DMS53 treated with DMSO at 0.1 percent for 48 hours (cell line): ENCODE measurements at regions not wholly inside any gene's neighbourhood (a gene's known extent, or its start where the extent isn't known, plus 50 kb on each side); places are given as distances from the start of the nearest gene placed in this dataset.

Experiments
- DNase-seq: peaks from one replicate; lab custom pipeline; 2025; ENCODE audit not compliant: unreplicated experiment; lab: John Stamatoyannopoulos, UW

DNA sequence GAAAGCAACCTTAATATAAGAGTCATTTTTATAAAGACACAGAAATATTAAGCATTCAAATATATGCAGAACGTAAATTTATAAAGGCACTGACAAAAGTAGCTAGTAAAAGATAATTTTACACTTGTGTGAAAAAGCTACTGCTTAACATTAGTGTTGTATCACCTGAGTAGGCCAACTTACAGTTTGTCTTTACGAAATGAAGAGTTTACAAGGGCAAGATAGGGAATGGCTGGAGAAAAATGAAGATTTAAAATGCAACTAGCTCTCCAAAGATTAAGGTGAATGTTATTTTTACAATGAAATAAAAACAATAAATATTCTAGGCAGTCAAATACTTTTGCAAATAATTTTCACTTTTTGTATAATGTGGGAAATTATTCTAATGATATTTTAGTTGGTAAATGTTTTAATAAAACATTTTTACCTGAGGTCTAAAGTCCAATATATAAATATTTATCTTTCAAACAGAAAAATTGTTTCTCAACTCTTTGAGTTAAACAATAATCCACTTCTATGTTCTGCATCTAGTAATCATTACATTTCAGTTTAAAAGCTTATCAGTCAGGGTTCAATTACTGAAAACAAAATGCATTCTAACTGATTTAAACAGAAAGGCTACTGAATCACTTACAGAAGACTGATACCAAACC, 382.6 kb downstream of the IPMK start:
- no peak for DNase-seq

DNA sequence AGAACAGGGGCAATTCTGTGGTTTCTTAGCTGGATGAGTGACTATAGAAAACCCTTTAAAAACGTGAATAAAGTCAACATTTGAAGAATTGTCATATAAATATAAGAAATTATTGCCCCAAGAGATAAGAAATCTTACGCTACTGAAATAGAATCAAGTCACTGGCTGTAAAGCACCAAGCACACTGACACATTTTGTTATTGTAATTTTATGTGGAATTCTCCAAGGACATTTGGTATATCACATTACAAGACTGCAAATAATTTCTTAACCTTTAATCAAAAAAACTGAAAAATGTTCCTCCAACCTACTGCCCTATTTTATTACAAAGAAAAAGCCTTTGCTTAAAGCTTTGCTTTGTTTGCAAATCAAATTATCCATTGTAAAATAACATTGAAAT, 383.3 kb downstream of the IPMK start:
- DNase-seq: no peak

DNA sequence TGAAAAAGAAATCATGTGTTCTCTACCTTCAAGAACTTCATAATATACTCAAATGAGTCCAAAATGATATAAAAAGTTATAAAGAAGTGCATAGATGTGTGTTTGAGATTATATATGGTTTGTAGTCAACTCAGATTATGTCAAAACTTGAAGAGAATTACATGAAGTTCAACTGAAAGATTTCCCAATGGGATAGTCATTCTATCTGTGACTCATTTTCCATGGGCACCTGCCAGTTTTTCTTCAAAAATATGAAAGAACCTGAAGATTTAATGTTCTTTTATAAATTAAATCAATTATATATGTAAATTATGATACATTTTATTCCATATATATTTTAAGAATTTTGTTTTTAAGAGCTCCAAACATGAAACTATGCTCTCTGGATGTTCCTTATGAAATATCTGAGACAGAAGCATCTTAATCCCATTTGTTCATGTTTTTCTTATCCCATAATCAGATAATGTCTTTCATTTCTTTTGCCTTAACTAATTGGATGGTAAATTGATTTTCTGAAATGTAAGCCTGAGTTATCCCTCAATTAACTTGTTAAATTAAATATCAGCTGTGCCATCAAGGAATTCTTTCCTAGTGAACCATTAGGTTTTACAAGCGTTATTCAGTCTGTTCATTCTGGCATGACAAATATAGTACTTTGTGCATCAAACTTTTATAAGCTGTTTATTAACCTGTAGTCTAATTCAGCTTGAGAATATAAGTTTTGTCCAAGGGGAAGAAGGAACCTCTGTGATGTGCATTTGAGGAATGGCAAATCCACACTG, 387.1 kb downstream of the IPMK start:
- DNase-seq: no peak

DNA sequence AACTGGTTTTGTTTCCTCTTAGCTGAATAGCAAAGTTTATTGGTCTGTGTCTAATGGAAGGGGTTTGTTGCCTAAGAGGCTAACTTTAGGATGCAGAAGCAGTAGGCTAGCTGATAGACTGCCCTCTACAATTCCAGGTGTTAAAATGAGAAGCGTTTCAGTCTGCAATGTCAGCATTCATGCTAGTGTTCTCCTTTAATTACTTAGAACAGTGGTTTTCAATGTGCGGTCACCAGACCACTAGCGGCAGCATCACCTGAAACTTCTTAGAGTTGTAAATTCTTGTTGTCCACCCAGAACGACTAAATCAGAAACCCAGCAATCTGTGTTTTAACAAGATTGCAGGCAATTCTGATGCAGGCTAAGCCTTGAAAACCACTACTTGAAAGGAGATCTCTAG, 392.9 kb downstream of the IPMK start:
- no peak for DNase-seq

DNA sequence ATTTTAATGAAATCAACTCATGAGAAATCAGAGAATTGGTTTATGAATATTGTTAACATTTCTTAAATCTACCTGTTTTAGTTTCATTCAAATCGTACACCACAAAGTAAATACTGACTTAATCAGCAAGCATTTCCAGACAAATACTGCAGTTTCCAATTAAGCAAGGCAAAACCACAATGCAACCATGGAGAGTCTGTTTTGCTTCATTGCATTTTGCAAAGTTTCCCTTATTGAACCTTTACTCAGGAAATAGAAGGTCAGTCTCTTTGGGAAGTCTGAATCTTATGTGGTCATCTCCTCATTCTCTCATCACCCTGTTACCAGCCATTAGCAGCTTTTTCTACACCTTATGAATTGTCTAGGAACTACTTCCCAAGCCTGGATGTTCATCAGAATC, 400.5 kb downstream of the IPMK start:
- DNase-seq: no peak

DNA sequence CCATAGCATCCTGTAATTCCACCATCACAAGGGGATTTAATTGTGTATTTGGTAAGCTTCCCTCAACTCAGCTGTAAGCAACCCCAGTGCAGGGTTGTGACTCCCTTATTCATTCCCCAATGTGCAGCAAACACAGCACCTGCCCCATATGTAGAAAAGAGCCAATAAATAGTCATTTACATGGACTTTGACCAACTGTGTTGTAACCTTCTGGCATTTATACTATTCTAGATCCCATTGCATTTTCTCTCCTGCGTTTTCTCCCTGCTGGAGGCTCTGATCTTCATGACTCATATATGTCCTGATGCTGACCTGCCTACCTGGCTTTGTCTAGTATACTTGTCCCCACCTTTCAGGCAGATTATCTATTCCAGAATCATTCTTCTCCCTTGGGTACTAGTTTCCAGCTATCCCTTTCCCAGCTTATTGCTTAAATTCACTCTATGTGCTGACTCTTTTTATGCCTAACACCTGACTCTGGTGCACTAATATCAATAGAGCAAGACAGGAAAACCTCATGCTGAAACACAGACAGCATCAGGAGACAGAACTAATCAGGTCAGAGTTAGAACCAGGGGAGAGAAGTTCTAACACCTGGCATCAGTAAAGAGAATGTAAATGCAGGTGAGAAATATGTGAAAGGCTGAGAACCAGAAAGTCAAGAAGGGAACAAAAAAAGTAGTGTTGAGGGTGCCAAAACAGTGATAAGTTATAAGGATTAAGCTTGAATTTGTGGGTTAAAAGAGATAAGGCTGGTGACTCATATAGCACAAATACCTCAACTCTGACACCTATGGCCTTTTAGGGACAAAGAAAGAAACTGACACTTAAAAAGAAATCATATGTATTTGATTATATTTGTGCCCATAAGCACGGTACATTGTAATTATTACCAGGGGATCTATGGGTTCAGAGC, 402.7 kb downstream of the IPMK start:
- peak; percentile 24 for DNase-seq

DNA sequence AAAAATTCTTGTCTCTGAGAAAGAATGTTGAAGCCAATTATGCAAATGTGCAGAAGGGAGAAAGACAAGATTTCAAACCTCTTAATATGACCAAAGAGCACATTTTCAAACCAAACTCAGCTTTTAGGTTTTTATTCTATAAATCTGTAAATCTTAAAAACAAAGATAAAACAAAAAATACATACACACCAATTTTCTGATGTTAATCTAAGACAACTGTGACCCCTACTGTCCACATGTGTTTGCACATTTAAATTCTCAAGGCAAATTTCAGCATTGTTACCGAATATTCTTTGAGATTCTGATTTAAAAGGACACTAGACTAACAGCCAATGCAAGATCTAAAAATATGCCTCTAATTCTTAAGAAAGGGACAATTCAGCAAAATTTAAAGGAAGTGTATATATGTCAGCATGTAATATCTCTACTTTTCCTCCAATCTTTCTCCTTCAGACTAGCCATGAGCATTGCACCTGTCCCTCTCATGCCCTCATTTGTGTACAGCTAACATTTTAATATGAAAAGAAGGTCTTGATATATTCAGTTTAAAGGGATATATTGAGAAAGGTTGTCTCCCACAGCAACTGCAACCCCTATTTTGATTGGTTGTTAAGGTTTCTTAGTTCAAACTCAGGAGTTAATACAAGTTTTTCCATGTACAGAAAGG, 417.9 kb downstream of the IPMK start:
- peak; percentile 17 for DNase-seq

DNA sequence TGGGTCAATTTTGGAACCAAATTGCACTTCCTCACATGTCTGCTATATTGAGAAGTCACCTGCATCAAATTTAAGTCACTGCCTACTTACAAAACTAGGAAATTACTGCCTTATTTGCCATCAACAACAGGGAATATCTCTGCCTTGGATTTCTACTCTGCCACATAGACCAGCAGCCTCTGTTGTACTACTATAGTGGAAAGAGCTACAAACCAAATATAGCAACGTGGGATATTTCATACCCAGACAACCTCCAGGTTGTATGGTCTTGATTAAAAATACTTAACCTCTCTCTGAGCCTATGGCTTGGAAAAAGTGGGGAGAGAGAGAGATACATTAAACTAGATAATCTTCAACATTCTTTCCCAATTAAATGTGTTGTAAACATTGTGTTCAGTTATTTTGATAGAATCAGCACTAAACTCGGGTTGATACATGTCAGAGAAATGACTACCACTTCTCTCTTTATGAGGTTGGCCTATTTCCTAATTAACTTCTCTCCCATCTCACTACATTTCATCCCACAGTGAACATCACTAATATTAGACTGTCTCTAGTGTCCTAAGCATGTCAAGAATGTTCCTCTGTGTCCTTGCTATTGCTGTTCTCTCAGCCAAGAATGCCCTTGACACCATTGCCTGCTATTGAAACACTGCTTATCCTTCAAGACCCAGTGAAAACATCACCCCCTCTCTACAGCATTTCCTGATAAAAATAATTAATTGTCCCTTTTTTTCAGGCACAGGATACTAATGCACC, 421.2 kb downstream of the IPMK start:
- no peak for DNase-seq

DNA sequence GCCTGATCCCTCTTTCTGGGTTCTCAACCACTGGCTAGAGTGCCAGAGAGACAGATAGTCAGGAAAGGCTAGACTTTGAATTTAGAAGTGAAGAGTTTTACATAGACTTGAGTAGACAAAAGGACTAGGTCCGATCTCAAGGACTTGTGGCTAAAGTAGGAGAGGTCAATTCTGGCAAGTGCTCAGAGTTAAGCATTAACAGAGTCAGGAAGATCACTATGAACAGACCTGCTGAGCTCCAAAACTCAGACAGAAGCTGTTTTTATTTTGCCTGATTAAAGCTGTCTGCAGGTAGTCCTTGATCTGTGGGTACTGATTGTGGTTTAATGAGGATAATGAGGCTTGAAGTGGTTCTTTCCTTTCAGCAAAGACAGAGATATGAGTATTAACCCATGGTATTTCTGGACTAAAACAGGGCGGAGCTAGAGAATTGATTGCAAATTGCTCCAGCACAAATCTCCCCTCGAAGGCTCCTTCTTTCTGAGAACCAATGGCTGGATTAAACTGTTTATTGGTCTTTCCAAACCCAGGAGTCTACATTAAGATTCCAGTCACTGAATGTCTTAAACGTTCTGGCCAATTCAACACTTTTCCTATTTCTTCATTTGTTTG, 423.2 kb downstream of the IPMK start:
- DNase-seq: no peak

DNA sequence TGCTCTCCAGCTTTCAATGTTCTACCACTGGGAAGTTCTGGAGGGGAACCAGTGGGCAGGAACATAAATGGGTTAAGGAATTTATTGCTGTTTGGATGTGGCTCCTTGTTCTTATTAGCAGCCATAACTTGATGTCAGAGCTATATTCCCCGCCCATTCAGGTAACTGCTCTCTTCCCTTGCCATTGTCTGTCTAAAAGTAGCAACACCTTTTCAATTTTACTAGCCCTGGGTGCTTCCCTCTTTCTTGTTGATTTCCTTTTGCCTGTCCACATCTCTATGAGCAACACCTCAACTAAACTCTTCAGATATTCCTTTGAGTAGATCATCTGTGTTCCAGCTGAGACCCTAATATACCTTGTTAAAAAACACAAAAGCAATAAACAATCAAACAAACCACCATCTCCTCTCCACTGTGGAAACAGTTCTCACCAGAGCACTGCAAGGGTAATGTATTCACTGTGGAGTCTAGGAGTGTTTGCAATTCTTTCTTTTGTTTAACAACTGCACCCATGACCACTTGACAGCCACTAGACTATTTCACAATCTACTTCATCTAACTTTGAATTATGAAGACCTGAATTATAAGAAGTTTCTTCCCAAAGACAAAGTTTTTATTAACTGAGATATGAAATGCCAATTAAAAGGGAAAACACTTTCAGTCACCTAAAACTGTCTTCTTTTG, 436.7 kb downstream of the IPMK start:
- peak; percentile 43 for DNase-seq

DNA sequence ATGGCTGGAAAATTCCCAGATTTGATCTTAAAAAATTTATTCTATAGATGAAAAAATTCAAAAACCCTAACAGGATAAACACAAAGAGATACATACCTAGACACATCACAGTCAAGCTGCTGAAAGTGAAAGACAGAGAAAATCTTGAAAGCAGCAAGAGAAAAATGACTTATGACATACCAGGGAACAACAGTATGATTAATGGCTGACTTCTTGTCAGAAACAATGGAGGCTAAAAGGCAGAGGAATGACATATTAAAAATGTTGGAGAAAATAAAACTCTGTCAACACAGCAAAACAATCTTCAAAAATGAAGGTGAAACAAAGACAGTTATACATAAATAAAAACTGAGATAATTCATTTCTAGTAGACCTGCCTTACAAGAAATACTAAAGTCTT, 442.7 kb downstream of the IPMK start:
- no peak for DNase-seq

DNA sequence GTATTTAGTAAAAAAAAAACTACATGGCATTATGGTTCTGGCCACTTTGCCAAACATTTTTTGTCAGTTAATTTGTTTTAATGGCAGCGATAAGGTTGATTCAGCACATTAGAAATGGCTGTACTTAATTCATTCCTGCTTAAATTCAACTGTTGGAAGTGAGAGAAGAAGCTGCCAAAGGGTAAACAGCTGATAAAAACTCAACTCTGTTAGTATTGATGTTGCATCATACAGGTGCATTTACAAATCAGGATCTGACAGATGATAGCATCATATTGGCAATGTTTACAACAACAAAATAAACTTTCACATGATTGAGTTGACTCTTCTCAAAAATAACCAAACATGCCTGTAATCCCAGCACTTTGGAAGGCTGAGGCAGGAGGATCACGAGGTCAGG, 444.3 kb downstream of the IPMK start:
- DNase-seq: no peak

DNA sequence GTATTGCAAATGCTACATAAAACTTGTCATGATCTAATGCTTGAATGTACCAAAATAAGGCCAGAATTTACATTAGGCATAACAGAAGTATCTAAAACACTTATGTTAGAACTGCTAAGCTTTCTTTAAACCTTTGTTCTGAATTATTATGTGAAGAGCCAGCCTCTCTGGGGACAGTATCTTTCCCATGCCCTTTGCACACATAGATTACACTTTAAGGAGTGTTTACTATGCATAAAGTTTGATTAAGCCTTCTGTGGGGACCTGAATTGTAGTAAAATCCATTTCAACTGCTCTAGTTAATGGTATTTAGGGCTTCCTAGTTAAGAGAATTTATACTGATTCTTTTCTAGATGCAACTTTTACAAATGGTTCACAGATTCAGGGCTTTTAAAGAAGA, 444.7 kb downstream of the IPMK start:
- DNase-seq: no peak

DNA sequence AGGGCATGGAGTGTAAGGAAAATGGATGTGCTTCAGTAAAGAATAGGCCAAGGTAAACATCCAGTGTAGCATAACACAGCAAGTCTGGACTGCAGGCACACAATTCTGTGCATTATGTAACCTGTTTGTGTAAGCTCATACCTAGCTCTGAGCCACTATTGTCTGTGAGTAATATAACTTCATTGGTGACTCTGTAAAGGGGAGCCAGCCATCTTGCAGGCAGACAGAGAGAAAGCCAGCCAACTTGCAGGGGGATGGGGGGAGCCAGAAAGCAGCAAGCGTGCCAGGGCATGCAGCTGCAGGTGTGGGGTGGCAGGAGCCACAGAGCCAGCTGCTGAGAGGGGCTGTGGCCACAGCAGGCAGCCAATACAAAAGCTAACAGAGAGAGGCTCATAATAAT, 449.2 kb downstream of the IPMK start:
- no peak for DNase-seq

DNA sequence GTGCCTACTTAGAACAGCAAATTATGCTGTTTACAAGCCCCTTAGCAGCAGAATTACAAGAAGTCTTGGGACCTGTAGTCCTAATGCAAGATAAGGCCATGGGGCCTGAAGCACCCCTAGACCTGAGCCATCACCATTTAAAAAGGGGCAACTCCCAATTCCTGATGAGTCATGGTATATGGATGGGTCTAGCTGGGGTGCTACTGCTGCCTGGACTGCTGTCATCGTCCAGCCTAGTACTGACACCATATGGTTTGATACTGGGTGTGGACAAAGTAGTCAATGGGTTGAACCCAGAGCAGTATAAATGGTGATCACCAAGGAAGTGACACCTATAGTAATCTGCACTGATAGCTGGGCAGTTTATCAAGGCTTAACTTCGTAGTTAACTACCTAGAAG, 450.0 kb downstream of the IPMK start:
- DNase-seq: no peak

DNA sequence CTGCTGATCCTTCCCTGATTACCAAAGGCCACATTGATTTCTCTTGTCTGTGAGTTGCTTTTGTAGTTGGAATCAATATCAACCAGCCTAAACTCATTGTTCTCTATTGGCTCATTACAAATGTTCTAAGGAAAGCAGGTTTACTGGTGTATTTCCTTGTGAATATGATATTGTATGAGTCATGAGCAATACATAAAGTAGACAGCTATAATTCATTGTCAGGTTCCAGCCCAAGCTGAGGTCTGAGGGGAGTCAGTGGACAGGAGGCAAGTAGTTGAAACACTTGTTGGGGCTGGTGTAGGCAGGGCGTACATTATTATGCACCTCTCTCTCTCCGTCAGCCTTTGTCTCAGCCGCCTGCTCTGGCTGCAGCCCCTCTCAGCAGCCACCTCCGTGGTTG, 451.7 kb downstream of the IPMK start:
- DNase-seq: no peak

DNA sequence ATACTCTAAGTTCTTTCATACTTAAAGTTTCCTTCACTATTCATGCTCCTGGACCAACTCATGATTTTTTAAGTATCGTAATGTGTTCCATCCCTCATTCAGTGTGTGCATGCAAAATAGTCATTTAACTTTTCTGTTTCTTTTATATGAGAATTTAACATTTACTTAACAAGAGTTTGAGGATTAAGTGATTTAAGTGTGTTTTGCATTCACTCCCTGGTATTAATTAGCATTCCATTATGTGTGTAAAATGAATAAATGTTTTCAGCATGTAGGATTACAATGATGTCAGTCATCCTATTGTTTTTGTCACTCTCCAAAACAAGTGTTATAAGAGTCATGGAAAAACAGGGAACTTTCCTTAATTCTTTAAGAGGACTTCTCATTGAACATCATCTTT, 457.7 kb downstream of the IPMK start:
- DNase-seq: no peak

DNA sequence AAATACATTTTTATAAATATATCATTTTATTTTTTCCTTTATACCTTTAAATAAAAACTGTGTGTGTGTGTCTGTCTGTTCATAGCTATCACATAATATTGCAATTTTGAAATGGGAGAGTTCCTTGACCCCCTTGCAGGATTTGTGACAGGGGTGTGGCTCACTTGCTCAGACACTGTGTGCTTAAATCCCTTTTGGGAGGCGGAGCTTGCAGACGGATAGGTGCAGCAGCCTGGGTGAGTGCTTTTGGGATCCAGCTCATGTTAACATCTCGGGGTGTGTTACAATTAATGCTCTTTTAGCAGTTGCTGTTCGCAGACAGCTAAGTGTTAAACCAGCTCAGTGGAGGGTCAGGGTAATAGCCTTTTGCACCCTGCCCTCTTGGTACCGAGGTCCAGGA, 459.8 kb downstream of the IPMK start:
- no peak for DNase-seq

DNA sequence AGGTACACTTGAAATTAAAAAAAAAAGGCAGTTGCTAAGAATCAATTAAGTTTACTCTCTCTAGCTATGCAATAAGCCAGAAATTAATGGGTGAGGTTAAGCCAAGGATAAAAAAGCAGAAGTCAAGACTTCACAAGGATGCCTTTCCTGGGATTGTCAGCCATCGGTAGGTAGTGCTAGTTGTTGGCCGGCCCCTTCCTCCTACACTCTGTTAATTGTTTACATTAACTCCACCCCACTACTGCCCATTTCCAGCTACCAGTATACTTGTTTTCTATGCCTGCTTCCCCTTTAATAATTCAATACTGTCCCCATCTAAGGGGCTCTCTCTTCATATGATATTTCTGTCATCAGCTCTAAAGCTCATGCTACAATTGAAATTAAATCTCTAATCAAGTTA, 461.0 kb downstream of the IPMK start:
- no peak for DNase-seq

DNA sequence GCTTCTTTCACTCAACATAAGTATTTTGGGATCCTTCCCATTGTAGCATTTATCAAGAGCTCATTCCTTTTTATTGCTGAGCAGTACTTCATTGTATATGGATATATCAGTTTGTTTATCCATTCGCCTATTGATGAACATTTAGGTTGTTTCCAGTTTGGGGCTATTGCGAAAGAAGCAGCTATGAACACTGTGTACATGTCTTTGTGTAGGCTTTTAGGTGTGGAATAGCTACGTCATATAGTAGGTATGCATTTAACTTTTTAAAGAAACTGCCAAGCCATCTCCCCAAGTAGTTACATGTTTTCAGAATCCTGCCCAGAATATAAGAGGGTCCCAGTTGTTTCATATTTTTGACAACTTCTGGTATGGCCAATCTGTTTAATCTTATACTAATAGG, 468.1 kb downstream of the IPMK start:
- DNase-seq: no peak
